Suprapubic skin (tissue), 4 donors: ENCODE measurements at regions not wholly inside any gene's neighbourhood (a gene's known extent, or its start where the extent isn't known, plus 50 kb on each side); places are given as distances from the start of the nearest gene placed in this dataset.

Source experiments
- POLR2A ChIP-seq, 2 donors: fragments of 450-650 bp; IDR thresholded peaks; one replicate each; pipeline ENCODE4 v1.6.1; 2017; ENCODE audit warnings: antibody characterized with exemption in 2 of 2, mild to moderate bottlenecking in 2 of 2, moderate library complexity in 2 of 2
- POLR2AphosphoS5 ChIP-seq, 3 donors: sonication (generic); formaldehyde crosslinking; IDR thresholded peaks; one replicate each; pipeline ENCODE4 v1.6.1; 2017; ENCODE audit warnings: antibody characterized with exemption in 3 of 3
- TF ChIP-seq, protein P1 (sequence below), 2 donors: fragments of 200-600 bp in 1 of 2; fragments of 450-650 bp in 1 of 2; sonication (generic) in 1 of 2; IDR thresholded peaks; one replicate each; pipeline ENCODE4 v1.5.1; 2016 to 2019; ENCODE audit warnings: antibody characterized with exemption in 2 of 2, mild to moderate bottlenecking in 1 of 2, moderate library complexity in 1 of 2

DNA sequence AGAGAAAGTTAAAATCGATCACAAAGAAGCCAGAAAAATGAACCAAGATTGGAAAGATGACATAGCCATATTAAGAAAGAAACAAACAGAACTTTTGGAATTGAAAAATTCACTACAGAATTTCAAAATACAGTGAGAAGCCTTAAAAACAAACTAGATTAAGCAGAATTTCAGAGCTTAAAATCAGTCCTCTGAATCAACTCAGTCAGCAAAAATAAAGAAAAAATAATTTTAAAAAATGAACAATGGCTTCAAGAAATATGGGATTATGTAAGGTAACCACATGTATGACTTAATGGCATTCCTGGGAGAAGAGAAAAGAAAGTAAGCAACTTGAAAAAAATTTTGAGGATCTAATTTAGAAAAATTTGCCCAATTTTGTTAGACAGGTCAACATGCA lies 696.2 kb downstream of the TSN start:
- TF ChIP-seq, protein P1, sequence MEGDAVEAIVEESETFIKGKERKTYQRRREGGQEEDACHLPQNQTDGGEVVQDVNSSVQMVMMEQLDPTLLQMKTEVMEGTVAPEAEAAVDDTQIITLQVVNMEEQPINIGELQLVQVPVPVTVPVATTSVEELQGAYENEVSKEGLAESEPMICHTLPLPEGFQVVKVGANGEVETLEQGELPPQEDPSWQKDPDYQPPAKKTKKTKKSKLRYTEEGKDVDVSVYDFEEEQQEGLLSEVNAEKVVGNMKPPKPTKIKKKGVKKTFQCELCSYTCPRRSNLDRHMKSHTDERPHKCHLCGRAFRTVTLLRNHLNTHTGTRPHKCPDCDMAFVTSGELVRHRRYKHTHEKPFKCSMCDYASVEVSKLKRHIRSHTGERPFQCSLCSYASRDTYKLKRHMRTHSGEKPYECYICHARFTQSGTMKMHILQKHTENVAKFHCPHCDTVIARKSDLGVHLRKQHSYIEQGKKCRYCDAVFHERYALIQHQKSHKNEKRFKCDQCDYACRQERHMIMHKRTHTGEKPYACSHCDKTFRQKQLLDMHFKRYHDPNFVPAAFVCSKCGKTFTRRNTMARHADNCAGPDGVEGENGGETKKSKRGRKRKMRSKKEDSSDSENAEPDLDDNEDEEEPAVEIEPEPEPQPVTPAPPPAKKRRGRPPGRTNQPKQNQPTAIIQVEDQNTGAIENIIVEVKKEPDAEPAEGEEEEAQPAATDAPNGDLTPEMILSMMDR (IDR thresholded peaks at IDR 0.05), result no peak
- no peak for TF ChIP-seq POLR2A (IDR thresholded peaks at IDR 0.05)
- no peak for TF ChIP-seq POLR2AphosphoS5 (IDR thresholded peaks at IDR 0.05)
